HG02588 (cell line): ENCODE measurements at regions not wholly inside any gene's neighbourhood (a gene's known extent, or its start where the extent isn't known, plus 50 kb on each side); places are given as distances from the start of the nearest gene placed in this dataset.
"Not testable (repeated sequence)": the region's sequence is repeated elsewhere in the genome, so short reads cannot be mapped to it uniquely, and the experiment has no call there.

Experiments used
- ATAC-seq: cut with Tn5 transposase; IDR thresholded peaks from one replicate; pipeline ENCODE4 v1.9.1; 2021; ENCODE audit warnings: mild to moderate bottlenecking, moderate library complexity; ENCODE audit not compliant: unreplicated experiment

- ATAC-seq, result no peak
These were observed 1206.3 kb downstream of the OTOL1 start for GRCh38 chr3:162702768-162703385.

GRCh38 chr3:162704238-162704637 lies 1207.6 kb downstream of the OTOL1 start:
- no peak for ATAC-seq

GRCh38 chr3:162704799-162705385 lies 1208.3 kb downstream of the OTOL1 start:
- no peak for ATAC-seq

GRCh38 chr3:162708394-162708793 lies 1211.8 kb downstream of the OTOL1 start:
- ATAC-seq, result not testable (repeated sequence)

- ATAC-seq, result not testable (repeated sequence)
These were observed 1212.5 kb downstream of the OTOL1 start for GRCh38 chr3:162708942-162709706.

GRCh38 chr3:162710332-162711112 lies 1213.9 kb downstream of the OTOL1 start:
- ATAC-seq, result no peak

GRCh38 chr3:162717074-162717473 lies 1220.5 kb downstream of the OTOL1 start:
- ATAC-seq, result not testable (repeated sequence)

- ATAC-seq, result no peak
These were observed 1222.1 kb downstream of the OTOL1 start for GRCh38 chr3:162718697-162719096.

- ATAC-seq, result no peak
These were observed 1223.2 kb downstream of the OTOL1 start for GRCh38 chr3:162719684-162720341.

GRCh38 chr3:162721736-162722135 lies 1225.1 kb downstream of the OTOL1 start:
- ATAC-seq, result no peak

GRCh38 chr3:162722337-162722736 lies 1225.7 kb downstream of the OTOL1 start:
- ATAC-seq, result no peak

GRCh38 chr3:162722796-162723195 lies 1226.2 kb downstream of the OTOL1 start:
- not testable (repeated sequence) for ATAC-seq

GRCh38 chr3:162729686-162730085 lies 1233.1 kb downstream of the OTOL1 start:
- no peak for ATAC-seq

GRCh38 chr3:162731961-162732360 lies 1235.4 kb downstream of the OTOL1 start:
- not testable (repeated sequence) for ATAC-seq

GRCh38 chr3:162738784-162739183 lies 1242.2 kb downstream of the OTOL1 start:
- ATAC-seq, result no peak

- no peak for ATAC-seq
These were observed 1244.5 kb downstream of the OTOL1 start for GRCh38 chr3:162740941-162741596.

- no peak for ATAC-seq
These were observed 1245.6 kb downstream of the OTOL1 start for GRCh38 chr3:162742159-162742717.

GRCh38 chr3:162743091-162743490 lies 1246.5 kb downstream of the OTOL1 start:
- ATAC-seq, result no peak

- ATAC-seq, result no peak
These were observed 1264.2 kb downstream of the OTOL1 start for GRCh38 chr3:162760789-162761188.
